Esophagus muscularis mucosa (tissue), 4 donors: ENCODE measurements at regions not wholly inside any gene's neighbourhood (a gene's known extent, or its start where the extent isn't known, plus 50 kb on each side); places are given as distances from the start of the nearest gene placed in this dataset.

Source experiments
- DNase-seq: peaks from one replicate; pipeline ENCODE4 v3.0.0-alpha.2; 2017; ENCODE audit errors: extremely low spot score
- H3K27ac ChIP-seq, 4 donors: fragments of 200-600 bp; sonication (generic); replicated peaks in 1 of 4; 1 replicate in 3 of 4; 2 replicates in 1 of 4; pipeline ENCODE4 v1.5.1; 2016 to 2019; ENCODE audit warnings: mild to moderate bottlenecking in 1 of 4
- H3K27me3 ChIP-seq, 4 donors: fragments of 200-600 bp; sonication (generic); one replicate each; pipeline versions ENCODE4 v1.5.1 to v1.6.0; 2016 to 2019
- H3K36me3 ChIP-seq, 4 donors: fragments of 200-600 bp; sonication (generic); one replicate each; pipeline ENCODE4 v1.5.1; 2016 to 2019
- H3K4me1 ChIP-seq, 4 donors: fragments of 200-600 bp; sonication (generic); one replicate each; pipeline ENCODE4 v1.5.1; 2016 to 2019
- H3K4me3 ChIP-seq, 4 donors: fragments of 200-600 bp; sonication (generic); 1 replicate in 2 of 4; 2 replicates in 2 of 4; pipeline ENCODE4 v1.5.1; 2016 to 2019; ENCODE audit warnings: mild to moderate bottlenecking in 4 of 4, moderate library complexity in 1 of 4
- H3K9me3 ChIP-seq, 4 donors: fragments of 200-600 bp; sonication (generic); 1 replicate in 3 of 4; 2 replicates in 1 of 4; pipeline ENCODE4 v1.5.1; 2016 to 2019
- CTCF ChIP-seq, 3 experiments: fragments of 200-600 bp in 2 of 3; fragments of 450-650 bp in 1 of 3; sonication (generic) in 2 of 3; IDR thresholded peaks; one replicate each; pipeline ENCODE4 v1.5.1; 2017 to 2019; ENCODE audit warnings: antibody characterized with exemption in 3 of 3, mild to moderate bottlenecking in 2 of 3, moderate library complexity in 1 of 3
- EP300 ChIP-seq: sonication (generic); formaldehyde crosslinking; IDR thresholded peaks from one replicate; pipeline ENCODE4 v1.6.1; 2017; ENCODE audit warnings: antibody characterized with exemption
- POLR2A ChIP-seq: fragments of 450-650 bp; IDR thresholded peaks from one replicate; pipeline ENCODE4 v1.6.1; 2017; ENCODE audit warnings: antibody characterized with exemption, moderate library complexity, mild to moderate bottlenecking, low read depth
- POLR2AphosphoS5 ChIP-seq, 2 donors: sonication (generic); formaldehyde crosslinking; IDR thresholded peaks; one replicate each; pipeline ENCODE4 v1.6.1; 2017; ENCODE audit warnings: antibody characterized with exemption in 2 of 2
- WGBS: methylation state at CpG from one replicate; pipeline ENCODE4 v1.1.5; 2018; 5-methylcytosine and 5-hydroxymethylcytosine counted together
- intact Hi-C: fragments of 100-400 bp; cut with DNase I; formaldehyde crosslinking; loops from one replicate; pipeline ENCODE4 v1.15.1; 2023

DNA sequence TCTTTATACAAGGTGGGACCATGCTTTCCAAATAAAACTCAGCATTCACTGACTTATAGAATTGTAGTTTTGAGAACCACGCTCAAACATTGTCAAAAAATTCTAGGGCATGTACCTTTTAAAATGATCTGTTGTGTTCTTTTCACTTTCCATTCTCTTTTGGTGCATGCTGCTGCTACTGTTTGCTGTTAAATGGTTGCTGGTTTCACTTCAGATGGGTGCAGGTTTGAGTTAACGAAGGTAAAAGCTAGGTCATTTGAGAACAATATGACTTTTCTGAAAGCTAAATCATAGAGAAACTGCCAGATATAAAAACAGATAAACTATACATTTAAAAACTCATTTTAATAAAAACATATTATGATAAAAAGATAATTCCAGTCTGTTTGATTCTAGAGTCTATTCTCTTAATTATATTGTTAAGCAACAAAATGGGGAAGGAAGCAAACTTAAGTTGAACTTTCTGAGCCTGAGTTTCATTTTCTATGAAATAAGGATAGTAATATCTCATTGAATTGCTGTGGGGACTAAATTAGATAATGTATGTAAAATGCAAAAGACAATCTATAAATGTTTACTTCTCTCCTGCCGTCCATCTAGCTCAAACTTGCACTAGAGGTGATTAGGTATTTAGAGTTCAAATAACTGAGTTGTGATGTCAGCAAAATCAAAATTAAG is 82.4 kb downstream of the OXSM start:
- H3K27me3 ChIP-seq = no peaks in the 10 kb centered on the region
- TF ChIP-seq POLR2A (no peak), CTCF (IDR thresholded peaks at IDR 0.05) (no peak), POLR2AphosphoS5 (IDR thresholded peaks at IDR 0.05) (no peak), EP300 (no peak)
- H3K4me1 ChIP-seq = no peaks in the 10 kb centered on the region
- intact Hi-C loops = no loop called here
- DNase-seq = no peak
- no peak overlapping the region for H3K4me3 ChIP-seq
- H3K27ac ChIP-seq = no peak overlapping the region
- no peaks in the 10 kb centered on the region for H3K9me3 ChIP-seq
- no peaks in the 10 kb centered on the region for H3K36me3 ChIP-seq
- 86% methylated on average over 3 of the region's 3 CpGs for WGBS

- Histone ChIP-seq H3K36me3 (no peaks in the 10 kb centered on the region), H3K27ac (no peak overlapping the region), H3K27me3 (no peaks in the 10 kb centered on the region), H3K9me3 (no peaks in the 10 kb centered on the region), H3K4me1 (no peaks in the 10 kb centered on the region), H3K4me3 (no peak overlapping the region)
- intact Hi-C loops = no loop called here
- no peak for DNase-seq
- TF ChIP-seq EP300 (no peak), POLR2A (no peak), CTCF (IDR thresholded peaks at IDR 0.05) (no peak), POLR2AphosphoS5 (IDR thresholded peaks at IDR 0.05) (no peak)
- 88% methylated on average over 1 of the region's 1 CpG for WGBS
Measured at GRCh38 chr3:25883492-25883891, 93.6 kb downstream of the OXSM start.

- Histone ChIP-seq H3K4me1 (no peaks in the 10 kb centered on the region), H3K27me3 (no peaks in the 10 kb centered on the region), H3K4me3 (no peak overlapping the region), H3K36me3 (no peaks in the 10 kb centered on the region), H3K9me3 (no peaks in the 10 kb centered on the region), H3K27ac (no peak overlapping the region)
- intact Hi-C loops = no loop called here
- DNase-seq = no peak
- TF ChIP-seq POLR2AphosphoS5 (IDR thresholded peaks at IDR 0.05) (no peak), POLR2A (no peak), EP300 (no peak), CTCF (IDR thresholded peaks at IDR 0.05) (no peak)
- WGBS = 96% methylated on average over 2 of the region's 2 CpGs
Measured at GRCh38 chr3:25884981-25885380, 95.1 kb downstream of the OXSM start.

- Histone ChIP-seq H3K4me3 (no peak overlapping the region), H3K4me1 (no peaks in the 10 kb centered on the region), H3K36me3 (no peaks in the 10 kb centered on the region), H3K27ac (no peak overlapping the region), H3K9me3 (no peaks in the 10 kb centered on the region), H3K27me3 (no peaks in the 10 kb centered on the region)
- intact Hi-C loops = no loop called here
- DNase-seq = no peak
- WGBS = 84% methylated on average over 5 of the region's 5 CpGs
- TF ChIP-seq EP300 = no peak
- TF ChIP-seq CTCF (IDR thresholded peaks at IDR 0.05) = no peak
- TF ChIP-seq POLR2AphosphoS5 (IDR thresholded peaks at IDR 0.05) = no peak
- no peak for TF ChIP-seq POLR2A
Measured at GRCh38 chr3:25885544-25885943, 95.7 kb downstream of the OXSM start.

DNA sequence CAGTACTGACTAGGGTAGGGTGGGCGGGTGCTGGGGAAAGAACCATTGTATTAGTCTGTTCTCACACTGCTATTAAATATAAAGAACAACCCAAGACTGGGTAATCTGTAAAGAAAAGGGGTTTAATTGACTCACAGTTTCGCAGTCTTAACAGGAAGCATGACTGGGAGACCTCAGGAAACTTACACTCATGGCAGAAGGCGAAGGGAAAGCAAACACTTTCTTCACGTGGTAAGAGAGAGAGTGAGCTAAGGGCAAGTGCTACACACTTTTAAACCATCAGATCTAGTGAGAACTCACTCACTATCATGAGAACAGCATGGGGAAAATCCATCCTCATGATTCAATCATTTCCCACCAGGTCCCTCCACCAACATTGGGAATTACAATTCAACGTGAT is 98.0 kb downstream of the OXSM start:
- Histone ChIP-seq H3K27ac (no peak overlapping the region), H3K27me3 (no peaks in the 10 kb centered on the region), H3K4me1 (no peaks in the 10 kb centered on the region), H3K36me3 (no peaks in the 10 kb centered on the region), H3K9me3 (no peaks in the 10 kb centered on the region), H3K4me3 (no peak overlapping the region)
- WGBS = 81% methylated on average over 5 of the region's 5 CpGs
- no peak for TF ChIP-seq POLR2A
- no peak for TF ChIP-seq CTCF (IDR thresholded peaks at IDR 0.05)
- no peak for TF ChIP-seq POLR2AphosphoS5 (IDR thresholded peaks at IDR 0.05)
- no peak for TF ChIP-seq EP300
- DNase-seq = no peak
- intact Hi-C loops = no loop called here
